ENCODE measurements at regions not wholly inside any gene's neighbourhood (a gene's known extent, or its start where the extent isn't known, plus 50 kb on each side); places are given as distances from the start of the nearest gene placed in this dataset.

DNA sequence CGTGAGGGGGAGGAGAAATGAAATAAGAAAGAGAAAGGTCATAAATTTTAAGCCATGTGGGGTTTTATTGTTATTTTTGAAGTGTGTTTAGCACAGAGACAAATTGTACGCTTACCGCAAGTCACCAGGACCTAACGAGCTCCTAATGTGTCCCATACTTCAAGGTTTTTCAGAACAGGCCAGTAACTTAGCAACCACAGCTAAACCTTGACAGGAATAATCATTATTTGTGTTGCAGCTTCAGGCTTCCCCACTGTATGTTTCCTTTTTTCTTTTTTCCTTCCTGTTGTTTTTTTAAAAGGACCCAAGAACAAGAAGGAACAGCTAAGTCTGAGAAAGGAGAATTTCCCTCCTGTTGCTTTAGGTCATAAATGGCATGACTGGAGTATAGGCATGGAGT, 160.8 kb downstream of the TUSC7 start:
- intact Hi-C loops (cut with DNase I, micrococcal nuclease), result no loop called here
- no peak overlapping the region for H3K4me3 ChIP-seq
- H3K9me3 ChIP-seq, result no peaks in the 10 kb centered on the region
- no peaks in the 10 kb centered on the region for H3K4me1 ChIP-seq (ENCODE audit: low read depth)
- no peaks in the 10 kb centered on the region for H3K36me3 ChIP-seq (ENCODE audit: low read depth)
- TF ChIP-seq, protein P1, sequence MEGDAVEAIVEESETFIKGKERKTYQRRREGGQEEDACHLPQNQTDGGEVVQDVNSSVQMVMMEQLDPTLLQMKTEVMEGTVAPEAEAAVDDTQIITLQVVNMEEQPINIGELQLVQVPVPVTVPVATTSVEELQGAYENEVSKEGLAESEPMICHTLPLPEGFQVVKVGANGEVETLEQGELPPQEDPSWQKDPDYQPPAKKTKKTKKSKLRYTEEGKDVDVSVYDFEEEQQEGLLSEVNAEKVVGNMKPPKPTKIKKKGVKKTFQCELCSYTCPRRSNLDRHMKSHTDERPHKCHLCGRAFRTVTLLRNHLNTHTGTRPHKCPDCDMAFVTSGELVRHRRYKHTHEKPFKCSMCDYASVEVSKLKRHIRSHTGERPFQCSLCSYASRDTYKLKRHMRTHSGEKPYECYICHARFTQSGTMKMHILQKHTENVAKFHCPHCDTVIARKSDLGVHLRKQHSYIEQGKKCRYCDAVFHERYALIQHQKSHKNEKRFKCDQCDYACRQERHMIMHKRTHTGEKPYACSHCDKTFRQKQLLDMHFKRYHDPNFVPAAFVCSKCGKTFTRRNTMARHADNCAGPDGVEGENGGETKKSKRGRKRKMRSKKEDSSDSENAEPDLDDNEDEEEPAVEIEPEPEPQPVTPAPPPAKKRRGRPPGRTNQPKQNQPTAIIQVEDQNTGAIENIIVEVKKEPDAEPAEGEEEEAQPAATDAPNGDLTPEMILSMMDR (IDR thresholded peaks at IDR 0.05), result no peak
- DNase-seq (no peak), ATAC-seq (no peak)

DNA sequence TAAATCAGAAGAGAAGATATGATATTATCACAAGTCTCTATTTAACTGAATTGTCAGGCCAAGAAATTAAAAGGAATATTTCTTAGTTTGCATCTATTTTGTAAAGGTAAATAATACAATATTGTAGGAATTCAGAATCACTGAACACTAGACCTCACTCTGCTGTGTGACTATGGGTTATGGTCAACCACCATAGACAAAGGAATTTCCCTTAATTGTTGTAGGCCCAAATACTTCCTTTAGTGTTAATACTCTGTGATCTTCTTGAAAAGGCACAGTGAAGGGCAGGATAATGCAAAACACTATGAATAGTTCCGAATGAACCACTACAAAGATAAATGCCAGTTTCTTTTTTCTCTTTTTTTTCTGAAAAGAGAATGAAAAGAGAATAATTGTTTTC, 162.3 kb downstream of the TUSC7 start:
- Histone ChIP-seq H3K4me3 (no peak overlapping the region), H3K9me3 (no peaks in the 10 kb centered on the region), H3K4me1 (ENCODE audit: low read depth) (no peaks in the 10 kb centered on the region), H3K36me3 (ENCODE audit: low read depth) (no peaks in the 10 kb centered on the region)
- ATAC-seq (no peak), DNase-seq (no peak)
- intact Hi-C loops (cut with DNase I, micrococcal nuclease), result no loop called here
- TF ChIP-seq, protein P1 (IDR thresholded peaks at IDR 0.05), result no peak

DNA sequence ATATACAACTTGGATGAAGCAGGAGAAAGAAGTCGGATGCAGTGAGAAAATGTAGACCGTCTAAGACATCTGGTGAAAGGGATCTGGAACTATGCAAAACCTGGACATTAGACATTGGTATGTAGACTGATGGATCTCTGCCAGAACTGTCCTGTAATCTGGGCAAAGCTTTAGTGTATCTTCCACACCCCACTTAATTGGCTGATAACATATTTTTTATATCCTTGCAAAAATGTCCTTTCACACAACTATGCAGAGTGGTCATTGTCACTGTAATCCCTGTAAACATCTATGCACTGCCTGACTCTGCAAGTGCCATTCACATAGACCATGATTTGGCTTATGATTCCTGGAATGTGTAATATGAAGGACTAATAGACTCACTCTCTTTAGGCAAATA, 163.1 kb downstream of the TUSC7 start:
- Histone ChIP-seq H3K36me3 (ENCODE audit: low read depth) (no peaks in the 10 kb centered on the region), H3K4me3 (no peak overlapping the region), H3K9me3 (no peaks in the 10 kb centered on the region), H3K4me1 (ENCODE audit: low read depth) (no peaks in the 10 kb centered on the region)
- ATAC-seq (no peak), DNase-seq (no peak)
- TF ChIP-seq, protein P1 (IDR thresholded peaks at IDR 0.05), result no peak
- intact Hi-C loops (cut with DNase I, micrococcal nuclease), result no loop called here

DNA sequence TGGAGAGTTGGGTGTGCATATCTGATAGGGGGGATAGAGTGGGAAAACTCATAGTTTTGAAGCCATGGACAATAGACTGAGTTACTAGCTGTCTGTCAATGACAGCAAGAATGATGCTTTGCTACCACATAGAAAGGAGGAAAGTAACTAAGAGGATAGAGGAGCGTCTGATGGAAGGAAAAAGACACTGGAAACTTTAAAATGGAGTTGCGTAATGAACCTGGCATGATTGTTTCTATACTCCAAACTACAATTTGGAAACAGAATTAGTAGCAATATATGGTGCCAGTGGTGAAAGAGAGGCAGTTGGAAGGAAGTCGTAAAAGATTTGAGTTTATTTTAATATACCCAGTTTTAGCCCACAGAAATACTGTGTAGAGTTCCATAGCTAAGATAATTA, 163.6 kb downstream of the TUSC7 start:
- H3K36me3 ChIP-seq (ENCODE audit: low read depth), result no peaks in the 10 kb centered on the region
- no peak for ATAC-seq
- intact Hi-C loops (cut with DNase I, micrococcal nuclease), result no loop called here
- no peak overlapping the region for H3K4me3 ChIP-seq
- no peaks in the 10 kb centered on the region for H3K4me1 ChIP-seq (ENCODE audit: low read depth)
- TF ChIP-seq, protein P1 (IDR thresholded peaks at IDR 0.05), result no peak
- no peaks in the 10 kb centered on the region for H3K9me3 ChIP-seq
- no peak for DNase-seq

GRCh38 chr3:116877968-116878367, 168.4 kb downstream of the TUSC7 start:
- TF ChIP-seq, protein P1 (IDR thresholded peaks at IDR 0.05), result no peak
- DNase-seq (no peak), ATAC-seq (no peak)
- no peak overlapping the region for H3K4me3 ChIP-seq
- no peaks in the 10 kb centered on the region for H3K4me1 ChIP-seq (ENCODE audit: low read depth)
- intact Hi-C loops (cut with DNase I, micrococcal nuclease), result no loop called here
- H3K9me3 ChIP-seq, result no peaks in the 10 kb centered on the region
- no peaks in the 10 kb centered on the region for H3K36me3 ChIP-seq (ENCODE audit: low read depth)

DNA sequence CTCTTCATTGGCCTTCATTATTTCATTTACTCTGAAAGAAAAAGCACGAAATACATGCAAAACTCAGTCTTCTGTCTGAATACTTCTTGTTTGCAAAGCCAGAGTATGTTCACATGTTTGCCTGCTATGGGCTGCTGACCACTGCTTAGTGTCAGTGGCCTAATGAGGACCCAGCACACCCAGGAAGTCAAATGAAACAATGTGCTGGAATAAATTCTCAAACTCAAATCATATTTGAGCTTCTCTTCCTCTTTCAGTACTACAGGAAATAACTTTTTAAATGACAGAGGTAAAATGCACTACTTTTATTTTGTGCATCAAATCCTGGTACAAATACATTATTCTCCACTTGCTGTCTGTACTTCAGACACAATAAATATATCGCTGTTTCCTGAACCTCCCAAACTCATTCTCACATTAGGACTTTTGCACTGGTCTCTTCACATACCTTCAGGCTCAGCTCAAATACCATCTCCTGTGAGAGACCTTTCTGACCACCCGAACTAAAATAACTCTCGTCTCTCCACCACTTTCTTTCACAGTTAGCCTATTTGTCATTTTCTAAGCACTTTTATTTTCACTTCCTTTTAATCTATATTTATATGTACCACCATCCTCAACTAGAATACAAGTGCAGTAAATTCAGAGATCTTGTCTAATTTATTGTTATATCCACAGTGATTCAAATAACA, 176.8 kb downstream of the TUSC7 start:
- no peak for ATAC-seq
- intact Hi-C loops (cut with DNase I, micrococcal nuclease), result no loop called here

More for the DNA sequence above, 176.8 kb downstream of the TUSC7 start:
- TF ChIP-seq, protein P1 (IDR thresholded peaks at IDR 0.05), result no peak
- Histone ChIP-seq H3K36me3 (ENCODE audit: low read depth) (no peaks in the 10 kb centered on the region), H3K9me3 (no peaks in the 10 kb centered on the region), H3K4me3 (no peak overlapping the region), H3K4me1 (ENCODE audit: low read depth) (no peaks in the 10 kb centered on the region)
- no peak for DNase-seq
